ENCODE measurements at regions not wholly inside any gene's neighbourhood (a gene's known extent, or its start where the extent isn't known, plus 50 kb on each side); places are given as distances from the start of the nearest gene placed in this dataset.

DNA sequence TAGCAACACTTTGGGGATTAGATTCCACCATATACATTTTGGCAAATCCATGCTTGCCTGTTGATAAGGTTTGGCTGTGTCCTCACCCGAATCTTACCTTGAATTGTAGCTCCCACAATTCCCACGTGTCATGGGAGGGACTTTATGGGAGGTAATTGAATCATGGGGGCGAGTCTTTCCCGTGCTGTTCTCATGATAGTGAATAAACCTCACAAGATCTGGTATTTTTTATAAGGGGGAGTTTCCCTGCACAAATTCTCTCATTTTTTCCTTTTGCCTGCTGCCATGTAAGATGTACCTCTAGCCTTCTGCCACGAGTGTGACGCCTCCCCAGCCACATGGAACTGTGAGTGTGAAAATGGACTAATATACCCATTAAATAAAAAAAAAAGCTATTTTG, 265.3 kb downstream of the MRPL39 start:
- Histone ChIP-seq H3K4me1 (ENCODE audit: control insufficient read depth, insufficient read depth, low read length) (peaks cover 12% of the 10 kb centered on the region), H3K4me3 (ENCODE audit: low read depth, low read length) (no peak overlapping the region), H3K9me3 (ENCODE audit: control insufficient read depth, insufficient read depth, low read length) (no peaks in the 10 kb centered on the region), H3K9ac (ENCODE audit: low read depth, low read length) (no peak overlapping the region), H3K27me3 (ENCODE audit: control insufficient read depth, insufficient read depth, low read length) (no peaks in the 10 kb centered on the region), H3K36me3 (ENCODE audit: control insufficient read depth, insufficient read depth, low read length) (no peaks in the 10 kb centered on the region)

DNA sequence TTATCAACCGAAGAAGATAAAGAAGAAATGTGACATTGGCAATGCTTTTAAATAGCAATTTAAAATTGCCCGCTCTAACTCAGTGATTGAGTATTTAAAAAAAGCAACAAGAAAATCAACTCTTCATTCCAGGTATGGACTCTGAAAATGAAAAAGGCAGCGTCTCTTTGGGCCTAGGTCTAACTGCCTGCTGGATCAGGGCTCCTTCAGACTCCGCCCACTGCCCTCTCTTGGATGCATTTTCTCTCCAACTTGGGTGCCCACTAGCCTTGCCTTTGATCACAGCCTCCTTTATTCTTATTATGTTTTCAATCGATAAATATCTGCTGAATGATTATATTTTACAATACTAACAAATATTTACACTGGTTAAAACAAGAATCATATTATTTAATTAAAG, 268.9 kb downstream of the MRPL39 start:
- no peaks in the 10 kb centered on the region for H3K9me3 ChIP-seq (ENCODE audit: control insufficient read depth, insufficient read depth, low read length)
- no peaks in the 10 kb centered on the region for H3K36me3 ChIP-seq (ENCODE audit: control insufficient read depth, insufficient read depth, low read length)
- H3K4me1 ChIP-seq (ENCODE audit: control insufficient read depth, insufficient read depth, low read length) = peaks cover 17% of the 10 kb centered on the region
- no peak overlapping the region for H3K9ac ChIP-seq (ENCODE audit: low read depth, low read length)
- H3K4me3 ChIP-seq (ENCODE audit: low read depth, low read length) = no peak overlapping the region
- H3K27me3 ChIP-seq (ENCODE audit: control insufficient read depth, insufficient read depth, low read length) = no peaks in the 10 kb centered on the region

DNA sequence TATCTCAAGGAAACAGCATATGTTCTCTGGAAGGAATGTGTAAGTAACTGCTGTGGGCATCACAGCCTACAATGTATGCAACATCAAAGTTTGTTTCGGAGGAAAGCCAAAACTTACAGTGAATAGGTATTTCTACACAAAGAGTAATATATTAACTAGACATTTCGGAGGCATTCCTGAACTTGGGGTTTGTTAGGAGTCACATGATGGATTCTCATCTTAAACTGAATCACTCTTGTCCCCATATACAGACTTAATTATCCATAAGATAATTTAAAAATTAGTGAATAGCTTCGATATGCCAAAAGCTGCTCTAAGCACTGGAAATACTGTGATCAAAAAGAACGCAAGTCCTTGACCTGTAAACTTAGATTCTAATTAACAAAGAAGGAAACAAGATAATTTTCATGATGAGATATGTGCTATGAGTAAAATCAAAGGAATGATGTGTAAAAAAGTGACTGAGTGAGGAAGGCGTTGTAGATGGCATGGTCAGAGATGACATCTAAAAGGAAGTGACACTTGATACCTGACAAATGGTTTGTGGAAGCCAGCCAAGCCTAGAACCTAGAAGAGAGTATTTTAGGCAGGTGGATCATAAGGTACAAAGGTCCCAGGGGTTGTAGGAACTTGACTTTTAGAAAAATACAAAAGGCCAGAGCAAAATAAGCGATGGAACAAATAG, 273.1 kb downstream of the MRPL39 start:
- no peaks in the 10 kb centered on the region for H3K27me3 ChIP-seq (ENCODE audit: control insufficient read depth, insufficient read depth, low read length)
- peaks cover 26% of the 10 kb centered on the region for H3K4me1 ChIP-seq (ENCODE audit: control insufficient read depth, insufficient read depth, low read length)
- H3K4me3 ChIP-seq (ENCODE audit: low read depth, low read length) = no peak overlapping the region
- no peaks in the 10 kb centered on the region for H3K36me3 ChIP-seq (ENCODE audit: control insufficient read depth, insufficient read depth, low read length)
- H3K9ac ChIP-seq (ENCODE audit: low read depth, low read length) = no peak overlapping the region
- H3K9me3 ChIP-seq (ENCODE audit: control insufficient read depth, insufficient read depth, low read length) = no peaks in the 10 kb centered on the region

DNA sequence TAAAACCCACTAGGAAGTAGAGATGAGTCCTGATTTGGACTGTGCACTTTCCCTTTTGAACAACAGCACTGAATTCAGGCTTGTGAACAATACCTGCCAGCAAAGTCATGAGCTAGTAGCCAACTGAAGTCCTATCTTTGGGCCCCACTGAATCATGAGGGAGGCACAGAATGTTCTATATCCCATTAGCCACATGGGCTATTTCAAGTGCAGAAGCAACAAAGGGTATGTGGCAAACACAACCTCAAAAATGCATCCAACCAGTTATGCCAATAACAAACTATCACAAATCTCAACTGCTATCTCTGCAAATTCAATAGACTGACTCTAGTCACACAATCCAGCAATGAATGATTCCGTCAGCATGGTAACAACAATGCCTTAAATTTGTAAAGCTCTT, 276.0 kb downstream of the MRPL39 start:
- no peaks in the 10 kb centered on the region for H3K36me3 ChIP-seq (ENCODE audit: control insufficient read depth, insufficient read depth, low read length)

DNA sequence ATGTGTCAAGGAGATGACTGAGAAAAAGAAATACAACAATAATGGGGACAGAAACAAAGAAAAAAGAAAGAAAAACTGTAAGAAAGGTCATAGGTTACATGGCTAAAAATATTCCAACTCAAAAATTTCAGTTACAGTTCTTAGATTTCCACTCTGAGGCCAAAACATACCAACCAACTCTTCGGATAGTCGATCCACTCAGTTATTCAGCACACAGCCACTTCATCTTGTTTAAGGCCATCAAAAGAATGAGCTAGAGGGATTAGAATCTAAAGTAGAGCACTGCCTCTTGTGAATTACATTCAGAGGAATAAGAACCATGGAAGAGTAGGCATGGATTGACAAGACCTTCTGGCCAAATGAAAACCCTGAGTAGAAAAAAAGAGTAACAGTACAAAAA, 277.0 kb downstream of the MRPL39 start:
- peaks cover 17% of the 10 kb centered on the region for H3K4me1 ChIP-seq (ENCODE audit: control insufficient read depth, insufficient read depth, low read length)

More for the DNA sequence above, 276.0 kb downstream of the MRPL39 start:
- Histone ChIP-seq H3K9ac (ENCODE audit: low read depth, low read length) (no peak overlapping the region), H3K27me3 (ENCODE audit: control insufficient read depth, insufficient read depth, low read length) (no peaks in the 10 kb centered on the region), H3K4me3 (ENCODE audit: low read depth, low read length) (no peak overlapping the region), H3K9me3 (ENCODE audit: control insufficient read depth, insufficient read depth, low read length) (no peaks in the 10 kb centered on the region), H3K4me1 (ENCODE audit: control insufficient read depth, insufficient read depth, low read length) (peaks cover 17% of the 10 kb centered on the region)

DNA sequence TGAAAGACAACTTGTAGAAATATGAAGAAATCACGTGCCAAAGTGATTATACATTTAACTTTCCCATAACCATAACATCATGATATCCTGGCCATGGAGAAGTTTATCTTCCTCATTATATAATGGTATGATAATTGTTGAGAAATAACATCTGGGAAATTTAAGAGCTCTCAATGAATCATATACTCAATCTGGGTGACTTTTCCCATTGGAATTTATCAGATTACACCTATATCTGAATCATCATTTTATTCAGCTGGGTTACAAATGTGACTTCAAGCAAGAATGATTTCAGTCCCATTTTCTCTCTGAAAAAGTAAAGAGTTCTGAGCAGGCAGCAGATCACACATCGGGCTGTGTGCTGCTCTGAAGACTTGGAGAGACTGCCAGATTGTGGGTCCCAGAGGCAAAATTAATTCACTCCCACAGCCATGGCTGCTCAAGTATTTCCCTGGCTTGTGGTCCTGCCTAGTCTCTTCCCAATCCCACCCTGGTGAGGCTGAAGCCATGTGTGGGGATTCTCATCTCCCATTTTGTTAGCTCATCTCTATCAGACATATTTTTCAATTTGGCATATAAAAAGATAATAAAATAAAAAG, 278.0 kb downstream of the MRPL39 start:
- H3K9me3 ChIP-seq (ENCODE audit: control insufficient read depth, insufficient read depth, low read length) = no peaks in the 10 kb centered on the region
- no peaks in the 10 kb centered on the region for H3K27me3 ChIP-seq (ENCODE audit: control insufficient read depth, insufficient read depth, low read length)
- H3K4me3 ChIP-seq (ENCODE audit: low read depth, low read length) = no peak overlapping the region
- peaks cover 17% of the 10 kb centered on the region for H3K4me1 ChIP-seq (ENCODE audit: control insufficient read depth, insufficient read depth, low read length)
- H3K36me3 ChIP-seq (ENCODE audit: control insufficient read depth, insufficient read depth, low read length) = no peaks in the 10 kb centered on the region
- no peak overlapping the region for H3K9ac ChIP-seq (ENCODE audit: low read depth, low read length)

More for the DNA sequence above, 277.0 kb downstream of the MRPL39 start:
- Histone ChIP-seq H3K9ac (ENCODE audit: low read depth, low read length) (no peak overlapping the region), H3K36me3 (ENCODE audit: control insufficient read depth, insufficient read depth, low read length) (no peaks in the 10 kb centered on the region), H3K4me3 (ENCODE audit: low read depth, low read length) (no peak overlapping the region), H3K9me3 (ENCODE audit: control insufficient read depth, insufficient read depth, low read length) (no peaks in the 10 kb centered on the region), H3K27me3 (ENCODE audit: control insufficient read depth, insufficient read depth, low read length) (no peaks in the 10 kb centered on the region)

DNA sequence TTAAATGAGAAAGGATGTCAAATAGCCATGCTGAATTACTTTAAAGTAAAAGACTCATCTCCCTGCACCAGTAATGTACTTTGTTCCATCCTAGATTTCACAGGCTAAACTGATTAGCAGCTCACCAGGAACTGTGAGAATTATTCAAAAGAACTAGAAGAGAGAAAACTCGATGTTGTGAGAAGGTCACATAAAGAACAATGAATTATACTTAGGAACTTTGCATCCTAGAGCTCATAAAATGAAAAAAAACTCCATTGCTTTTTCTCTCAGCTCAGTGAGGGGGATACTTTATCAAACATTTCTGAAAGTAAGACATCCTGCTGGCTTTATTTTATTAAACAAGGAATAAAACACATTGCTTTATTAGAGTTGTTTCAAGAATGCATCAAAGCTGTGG, 278.5 kb downstream of the MRPL39 start:
- Histone ChIP-seq H3K36me3 (ENCODE audit: control insufficient read depth, insufficient read depth, low read length) (no peaks in the 10 kb centered on the region), H3K4me1 (ENCODE audit: control insufficient read depth, insufficient read depth, low read length) (peaks cover 15% of the 10 kb centered on the region)

DNA sequence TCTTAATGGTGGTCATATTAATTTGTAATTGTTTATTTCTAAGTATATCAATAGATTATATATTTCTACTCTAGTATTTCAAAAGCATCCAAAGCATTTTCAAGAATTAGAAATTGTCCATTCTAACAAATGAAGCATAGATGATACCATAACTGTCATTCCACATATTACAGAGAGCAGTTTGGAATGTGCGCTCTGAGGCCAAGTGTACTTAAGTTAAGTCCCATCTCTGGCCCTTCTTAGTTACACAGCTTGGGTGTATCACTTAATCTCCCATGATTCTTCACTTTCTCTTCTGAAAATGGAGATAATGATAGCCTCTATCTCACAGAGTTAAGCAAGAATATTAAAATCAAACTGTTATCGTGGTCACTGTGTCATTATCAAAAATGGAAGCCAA, 281.1 kb downstream of the MRPL39 start:
- Histone ChIP-seq H3K9me3 (ENCODE audit: control insufficient read depth, insufficient read depth, low read length) (no peaks in the 10 kb centered on the region), H3K36me3 (ENCODE audit: control insufficient read depth, insufficient read depth, low read length) (no peaks in the 10 kb centered on the region), H3K4me1 (ENCODE audit: control insufficient read depth, insufficient read depth, low read length) (peaks cover 2% of the 10 kb centered on the region), H3K27me3 (ENCODE audit: control insufficient read depth, insufficient read depth, low read length) (no peaks in the 10 kb centered on the region), H3K4me3 (ENCODE audit: low read depth, low read length) (no peak overlapping the region), H3K9ac (ENCODE audit: low read depth, low read length) (no peak overlapping the region)

More for the DNA sequence above, 278.5 kb downstream of the MRPL39 start:
- Histone ChIP-seq H3K27me3 (ENCODE audit: control insufficient read depth, insufficient read depth, low read length) (no peaks in the 10 kb centered on the region), H3K9ac (ENCODE audit: low read depth, low read length) (no peak overlapping the region), H3K4me3 (ENCODE audit: low read depth, low read length) (no peak overlapping the region), H3K9me3 (ENCODE audit: control insufficient read depth, insufficient read depth, low read length) (no peaks in the 10 kb centered on the region)

DNA sequence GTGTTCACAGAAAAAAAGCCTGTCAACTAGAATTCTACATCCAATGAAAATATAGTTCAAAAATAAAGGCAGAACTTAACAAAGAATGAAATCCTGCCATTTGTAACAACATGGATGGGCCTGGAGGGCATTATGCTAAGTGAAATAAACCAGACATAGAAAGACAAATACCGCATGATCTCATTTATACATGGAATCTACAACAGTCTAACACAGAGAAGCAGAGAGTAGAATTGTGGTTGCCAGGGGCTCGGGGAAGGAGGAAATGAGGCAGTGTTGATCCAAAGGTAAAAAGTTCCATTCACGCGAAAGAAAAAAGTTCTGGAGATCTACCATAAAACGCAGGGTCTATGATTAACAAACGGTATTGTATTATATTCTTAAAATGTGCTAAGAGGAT, 282.6 kb downstream of the MRPL39 start:
- Histone ChIP-seq H3K9ac (ENCODE audit: low read depth, low read length) (no peak overlapping the region), H3K27me3 (ENCODE audit: control insufficient read depth, insufficient read depth, low read length) (no peaks in the 10 kb centered on the region), H3K4me3 (ENCODE audit: low read depth, low read length) (no peak overlapping the region), H3K4me1 (ENCODE audit: control insufficient read depth, insufficient read depth, low read length) (peaks cover 3% of the 10 kb centered on the region), H3K36me3 (ENCODE audit: control insufficient read depth, insufficient read depth, low read length) (no peaks in the 10 kb centered on the region), H3K9me3 (ENCODE audit: control insufficient read depth, insufficient read depth, low read length) (no peaks in the 10 kb centered on the region)

DNA sequence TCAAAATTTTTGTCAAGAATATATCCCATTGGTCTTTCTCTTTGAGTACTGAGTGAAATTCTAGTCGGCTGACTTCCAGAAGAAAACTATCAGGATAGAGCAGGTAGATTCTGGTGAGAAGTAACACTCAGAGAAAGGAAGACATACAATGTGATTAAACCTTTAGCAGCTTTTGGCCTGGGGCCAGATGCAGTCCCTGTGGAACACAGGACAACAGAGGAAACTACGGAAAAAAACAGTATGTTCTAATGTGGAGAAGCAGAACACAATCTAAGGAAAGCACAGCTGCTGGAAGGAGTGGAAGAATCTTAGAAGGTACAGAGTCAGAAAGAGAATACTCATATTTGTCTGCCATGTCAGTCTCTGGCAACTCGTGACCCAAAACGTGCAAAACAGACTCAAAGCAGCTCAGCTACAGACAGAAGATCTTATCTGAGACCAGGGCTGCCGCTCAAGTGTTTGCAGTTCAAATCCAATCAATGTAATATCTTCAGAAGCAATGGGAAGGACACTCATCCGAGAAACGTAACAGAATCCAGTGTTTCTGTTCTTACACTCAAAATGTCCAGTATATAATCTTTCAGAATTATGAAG, 283.8 kb downstream of the MRPL39 start:
- no peaks in the 10 kb centered on the region for H3K9me3 ChIP-seq (ENCODE audit: control insufficient read depth, insufficient read depth, low read length)
- H3K27me3 ChIP-seq (ENCODE audit: control insufficient read depth, insufficient read depth, low read length) = no peaks in the 10 kb centered on the region
- H3K9ac ChIP-seq (ENCODE audit: low read depth, low read length) = no peak overlapping the region
- no peaks in the 10 kb centered on the region for H3K36me3 ChIP-seq (ENCODE audit: control insufficient read depth, insufficient read depth, low read length)
- no peak overlapping the region for H3K4me3 ChIP-seq (ENCODE audit: low read depth, low read length)
- peaks cover 3% of the 10 kb centered on the region for H3K4me1 ChIP-seq (ENCODE audit: control insufficient read depth, insufficient read depth, low read length)

DNA sequence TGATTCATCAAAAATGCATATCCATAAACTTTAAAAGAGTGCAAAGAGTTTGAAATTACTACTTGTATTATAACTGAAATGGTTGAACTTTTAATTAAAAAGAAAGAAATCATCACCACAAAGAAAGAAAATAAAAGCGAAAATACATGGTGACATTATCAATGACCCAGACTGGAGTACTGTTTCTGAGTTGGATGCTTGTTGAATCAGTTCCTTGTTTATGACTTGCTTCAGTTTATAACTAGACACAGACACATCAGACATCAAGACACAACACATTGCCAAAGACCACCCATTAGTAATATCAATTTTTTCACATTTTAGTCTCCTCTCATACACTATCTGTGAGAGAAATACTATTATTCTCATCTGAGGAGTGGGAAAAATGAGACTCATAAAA, 293.0 kb downstream of the MRPL39 start:
- Histone ChIP-seq H3K9ac (ENCODE audit: low read depth, low read length) (no peak overlapping the region), H3K36me3 (ENCODE audit: control insufficient read depth, insufficient read depth, low read length) (no peaks in the 10 kb centered on the region), H3K9me3 (ENCODE audit: control insufficient read depth, insufficient read depth, low read length) (no peaks in the 10 kb centered on the region), H3K4me3 (ENCODE audit: low read depth, low read length) (no peak overlapping the region), H3K27me3 (ENCODE audit: control insufficient read depth, insufficient read depth, low read length) (no peaks in the 10 kb centered on the region), H3K4me1 (ENCODE audit: control insufficient read depth, insufficient read depth, low read length) (no peaks in the 10 kb centered on the region)

DNA sequence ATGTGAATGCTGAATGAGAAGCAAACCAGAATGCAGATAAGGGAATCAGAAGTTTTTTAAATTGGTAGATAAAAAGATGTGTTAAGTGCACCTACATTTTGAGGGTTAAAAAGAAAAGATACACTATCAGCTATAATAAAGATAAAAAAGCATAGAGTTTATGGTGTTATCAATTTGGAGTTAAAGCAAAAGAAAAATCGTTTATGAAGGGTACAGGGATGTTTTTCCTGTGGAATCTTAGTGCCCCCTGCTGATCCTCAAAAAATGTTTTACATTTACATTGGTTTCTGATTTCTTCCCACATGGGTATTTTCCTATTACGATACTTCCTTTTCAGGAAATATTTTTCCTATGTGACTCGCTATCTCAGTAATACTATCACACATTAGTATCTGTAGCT, 293.5 kb downstream of the MRPL39 start:
- Histone ChIP-seq H3K9me3 (ENCODE audit: control insufficient read depth, insufficient read depth, low read length) (no peaks in the 10 kb centered on the region), H3K4me3 (ENCODE audit: low read depth, low read length) (no peak overlapping the region), H3K27me3 (ENCODE audit: control insufficient read depth, insufficient read depth, low read length) (no peaks in the 10 kb centered on the region), H3K9ac (ENCODE audit: low read depth, low read length) (no peak overlapping the region), H3K36me3 (ENCODE audit: control insufficient read depth, insufficient read depth, low read length) (no peaks in the 10 kb centered on the region), H3K4me1 (ENCODE audit: control insufficient read depth, insufficient read depth, low read length) (no peaks in the 10 kb centered on the region)
